ENCODE measurements at regions not wholly inside any gene's neighbourhood (a gene's known extent, or its start where the extent isn't known, plus 50 kb on each side); places are given as distances from the start of the nearest gene placed in this dataset.

GRCh38 chr13:47610687-47611086 is 390.4 kb downstream of the SUCLA2 start:
- no peak for TF ChIP-seq CTCF (IDR thresholded peaks at IDR 0.05)
- TF ChIP-seq POLR2A (IDR thresholded peaks at IDR 0.05): no peak
- TF ChIP-seq POLR2AphosphoS5 (IDR thresholded peaks at IDR 0.05; ENCODE audit: insufficient read depth in 1 of 2, low read depth in 1 of 2): no peak

Measured in vagina (tissue), 2 donors.